ENCODE measurements at regions not wholly inside any gene's neighbourhood (a gene's known extent, or its start where the extent isn't known, plus 50 kb on each side); places are given as distances from the start of the nearest gene placed in this dataset.

DNA sequence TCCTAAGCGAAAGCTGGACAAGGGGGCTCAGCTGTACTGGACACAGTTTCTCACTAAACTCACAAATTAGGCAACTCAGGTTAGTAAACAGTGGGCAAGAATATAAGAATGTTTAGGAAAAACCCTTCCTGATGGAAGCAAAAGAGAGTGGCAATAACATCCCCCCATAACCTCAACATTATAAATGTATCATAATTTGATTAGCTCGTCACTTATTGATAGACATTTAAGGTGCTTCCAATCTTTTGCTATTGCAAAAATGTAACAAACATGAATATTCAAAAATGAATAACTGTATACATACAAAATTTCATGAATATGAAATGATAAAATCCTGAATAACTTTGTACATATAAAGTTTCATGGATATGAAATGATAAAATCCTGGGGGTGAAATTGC lies 415.7 kb downstream of the EPM2A start:
- TF ChIP-seq, protein P1, sequence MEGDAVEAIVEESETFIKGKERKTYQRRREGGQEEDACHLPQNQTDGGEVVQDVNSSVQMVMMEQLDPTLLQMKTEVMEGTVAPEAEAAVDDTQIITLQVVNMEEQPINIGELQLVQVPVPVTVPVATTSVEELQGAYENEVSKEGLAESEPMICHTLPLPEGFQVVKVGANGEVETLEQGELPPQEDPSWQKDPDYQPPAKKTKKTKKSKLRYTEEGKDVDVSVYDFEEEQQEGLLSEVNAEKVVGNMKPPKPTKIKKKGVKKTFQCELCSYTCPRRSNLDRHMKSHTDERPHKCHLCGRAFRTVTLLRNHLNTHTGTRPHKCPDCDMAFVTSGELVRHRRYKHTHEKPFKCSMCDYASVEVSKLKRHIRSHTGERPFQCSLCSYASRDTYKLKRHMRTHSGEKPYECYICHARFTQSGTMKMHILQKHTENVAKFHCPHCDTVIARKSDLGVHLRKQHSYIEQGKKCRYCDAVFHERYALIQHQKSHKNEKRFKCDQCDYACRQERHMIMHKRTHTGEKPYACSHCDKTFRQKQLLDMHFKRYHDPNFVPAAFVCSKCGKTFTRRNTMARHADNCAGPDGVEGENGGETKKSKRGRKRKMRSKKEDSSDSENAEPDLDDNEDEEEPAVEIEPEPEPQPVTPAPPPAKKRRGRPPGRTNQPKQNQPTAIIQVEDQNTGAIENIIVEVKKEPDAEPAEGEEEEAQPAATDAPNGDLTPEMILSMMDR (IDR thresholded peaks at IDR 0.05) = no peak
- no peak for TF ChIP-seq POLR2A (IDR thresholded peaks at IDR 0.05)
